ENCODE measurements at regions not wholly inside any gene's neighbourhood (a gene's known extent, or its start where the extent isn't known, plus 50 kb on each side); places are given as distances from the start of the nearest gene placed in this dataset.

DNA sequence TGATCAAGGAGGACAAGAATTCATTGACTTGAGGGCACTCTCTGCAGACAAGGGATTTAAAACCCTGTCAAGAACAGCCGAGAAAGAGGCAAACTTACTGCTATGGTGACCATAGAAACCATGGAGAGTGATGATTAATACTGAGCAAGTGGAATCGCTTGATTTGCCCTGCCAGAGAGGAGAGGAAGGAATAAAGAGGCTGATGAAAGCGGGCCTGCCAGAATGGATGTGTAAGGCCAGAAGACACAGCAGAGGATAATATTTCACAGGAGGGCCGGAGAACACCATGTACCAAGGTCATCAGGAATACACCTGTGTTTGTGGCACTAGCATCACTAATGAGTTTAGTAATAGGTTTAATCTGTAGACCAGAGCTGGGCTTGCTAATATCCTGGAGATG lies 221.8 kb upstream of the DCN start:
- Histone ChIP-seq H3K27me3 (no peaks in the 10 kb centered on the region), H3K9me3 (no peaks in the 10 kb centered on the region), H3K9ac (ENCODE audit: low read depth in 2 of 2, low read length in 2 of 2) (no peak overlapping the region), H3K27ac (no peak overlapping the region), H3K4me3 (no peak overlapping the region), H3K36me3 (no peaks in the 10 kb centered on the region), H3K4me1 (no peaks in the 10 kb centered on the region)
- no peak for DNase-seq
- intact Hi-C loops (cut with DNase I) = no loop called here
- TF ChIP-seq, protein P1, sequence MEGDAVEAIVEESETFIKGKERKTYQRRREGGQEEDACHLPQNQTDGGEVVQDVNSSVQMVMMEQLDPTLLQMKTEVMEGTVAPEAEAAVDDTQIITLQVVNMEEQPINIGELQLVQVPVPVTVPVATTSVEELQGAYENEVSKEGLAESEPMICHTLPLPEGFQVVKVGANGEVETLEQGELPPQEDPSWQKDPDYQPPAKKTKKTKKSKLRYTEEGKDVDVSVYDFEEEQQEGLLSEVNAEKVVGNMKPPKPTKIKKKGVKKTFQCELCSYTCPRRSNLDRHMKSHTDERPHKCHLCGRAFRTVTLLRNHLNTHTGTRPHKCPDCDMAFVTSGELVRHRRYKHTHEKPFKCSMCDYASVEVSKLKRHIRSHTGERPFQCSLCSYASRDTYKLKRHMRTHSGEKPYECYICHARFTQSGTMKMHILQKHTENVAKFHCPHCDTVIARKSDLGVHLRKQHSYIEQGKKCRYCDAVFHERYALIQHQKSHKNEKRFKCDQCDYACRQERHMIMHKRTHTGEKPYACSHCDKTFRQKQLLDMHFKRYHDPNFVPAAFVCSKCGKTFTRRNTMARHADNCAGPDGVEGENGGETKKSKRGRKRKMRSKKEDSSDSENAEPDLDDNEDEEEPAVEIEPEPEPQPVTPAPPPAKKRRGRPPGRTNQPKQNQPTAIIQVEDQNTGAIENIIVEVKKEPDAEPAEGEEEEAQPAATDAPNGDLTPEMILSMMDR (IDR thresholded peaks at IDR 0.05) = no peak

DNA sequence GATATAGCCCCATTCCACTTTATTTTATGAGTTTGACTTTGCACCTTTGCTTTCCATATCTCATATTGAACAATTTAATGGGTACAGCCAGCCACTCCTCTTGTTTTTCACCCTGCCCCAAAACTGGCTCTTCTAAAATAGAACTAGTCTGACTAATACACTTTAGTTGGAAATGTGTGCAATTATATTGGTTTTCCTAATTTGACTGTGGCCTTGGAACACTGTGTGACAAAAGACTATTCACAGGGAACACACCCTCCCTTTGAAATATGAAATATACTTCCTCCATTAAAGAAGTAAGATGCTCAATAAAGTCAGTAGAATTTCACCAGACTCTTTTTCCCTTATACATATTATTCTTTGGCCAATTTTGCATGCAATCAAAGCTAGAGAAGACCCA lies 218.6 kb upstream of the DCN start:
- Histone ChIP-seq H3K27me3 (no peaks in the 10 kb centered on the region), H3K9me3 (no peaks in the 10 kb centered on the region), H3K4me1 (no peaks in the 10 kb centered on the region), H3K4me3 (no peak overlapping the region), H3K27ac (no peak overlapping the region), H3K36me3 (no peaks in the 10 kb centered on the region), H3K9ac (ENCODE audit: low read depth in 2 of 2, low read length in 2 of 2) (no peak overlapping the region)
- intact Hi-C loops (cut with DNase I) = no loop called here
- peak; percentile 29 for DNase-seq
- TF ChIP-seq, protein P1 (IDR thresholded peaks at IDR 0.05) = no peak

DNA sequence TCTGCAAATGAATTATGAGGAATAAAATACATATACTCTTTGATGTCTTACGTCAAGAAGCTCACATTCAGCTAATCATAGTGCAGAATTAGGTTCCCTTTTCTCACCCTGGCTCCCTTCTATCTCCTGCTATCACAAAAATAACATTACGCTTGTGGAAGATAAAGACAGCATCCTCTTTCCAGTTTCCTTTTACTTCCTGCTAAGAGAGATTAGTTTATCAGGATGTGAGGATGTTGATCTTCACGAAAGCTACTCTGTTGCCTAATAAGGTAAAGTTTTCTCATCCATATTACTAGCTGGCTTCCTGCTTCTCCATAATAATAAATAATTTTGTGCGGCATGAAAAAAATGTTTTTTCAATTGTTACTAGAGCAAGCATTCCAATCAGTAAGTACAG lies 217.7 kb upstream of the DCN start:
- TF ChIP-seq, protein P1 (IDR thresholded peaks at IDR 0.05) = no peak
- DNase-seq = no peak
- no peaks in the 10 kb centered on the region for H3K27me3 ChIP-seq
- no peaks in the 10 kb centered on the region for H3K36me3 ChIP-seq
- no peaks in the 10 kb centered on the region for H3K4me1 ChIP-seq
- H3K27ac ChIP-seq = no peak overlapping the region
- intact Hi-C loops (cut with DNase I) = no loop called here
- no peak overlapping the region for H3K4me3 ChIP-seq
- H3K9ac ChIP-seq (ENCODE audit: low read depth in 2 of 2, low read length in 2 of 2) = no peak overlapping the region
- no peaks in the 10 kb centered on the region for H3K9me3 ChIP-seq

DNA sequence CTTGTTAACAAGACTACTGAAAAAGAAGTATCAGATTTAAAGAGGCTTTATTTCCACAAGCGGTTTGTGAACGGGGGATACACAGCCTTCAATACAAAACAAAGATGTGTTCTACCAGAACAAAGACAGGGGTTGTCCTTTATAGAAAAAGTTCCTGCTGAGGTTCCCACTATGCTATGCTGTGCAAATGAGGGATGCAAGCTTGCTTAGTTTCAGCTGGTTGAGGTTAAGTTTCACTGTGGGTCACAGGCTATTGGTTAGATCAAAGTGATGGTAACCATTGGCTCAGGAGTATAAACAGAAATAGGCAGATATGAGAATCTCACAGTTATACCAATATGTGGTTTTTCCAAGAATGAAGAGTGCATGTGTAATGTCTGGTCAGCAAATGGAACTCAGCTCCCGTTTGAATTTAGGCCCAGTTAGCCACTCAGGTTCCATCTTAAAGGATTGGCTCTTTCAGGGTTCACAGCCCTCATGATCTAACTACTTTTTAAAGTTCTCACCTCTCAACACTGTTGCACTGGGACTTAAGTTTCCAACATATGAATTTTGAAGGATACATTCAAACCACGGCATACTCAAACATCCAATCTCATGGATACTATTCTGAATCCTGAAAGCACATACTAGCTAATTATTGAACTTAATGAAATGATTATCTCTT lies 215.4 kb upstream of the DCN start:
- Histone ChIP-seq H3K9me3 (no peaks in the 10 kb centered on the region), H3K4me1 (no peaks in the 10 kb centered on the region), H3K4me3 (no peak overlapping the region), H3K27me3 (no peaks in the 10 kb centered on the region), H3K9ac (ENCODE audit: low read depth in 2 of 2, low read length in 2 of 2) (no peak overlapping the region), H3K27ac (no peak overlapping the region), H3K36me3 (no peaks in the 10 kb centered on the region)
- TF ChIP-seq, protein P1 (IDR thresholded peaks at IDR 0.05) = no peak
- no peak for DNase-seq
- intact Hi-C loops (cut with DNase I) = no loop called here

DNA sequence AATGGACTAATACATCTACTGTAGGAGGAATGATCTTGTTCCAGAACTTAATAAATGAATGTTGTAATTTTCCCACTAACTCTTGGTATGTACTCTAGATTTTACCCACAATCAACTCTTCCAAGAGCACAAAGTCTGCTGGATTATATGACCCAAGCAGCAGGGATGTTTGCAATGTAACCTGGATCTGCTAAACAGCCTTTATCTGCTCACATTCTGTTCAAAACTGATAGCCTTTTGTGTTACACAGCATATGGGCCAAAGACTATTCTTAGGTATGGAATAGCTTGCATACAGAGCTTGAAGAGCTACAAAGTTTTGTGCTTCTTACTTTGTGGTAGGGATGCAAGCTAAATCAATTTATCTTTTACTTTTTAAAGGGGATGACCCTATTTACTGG lies 213.7 kb upstream of the DCN start:
- no peak overlapping the region for H3K9ac ChIP-seq (ENCODE audit: low read depth in 2 of 2, low read length in 2 of 2)
- no peaks in the 10 kb centered on the region for H3K36me3 ChIP-seq
- DNase-seq = no peak
- H3K27me3 ChIP-seq = no peaks in the 10 kb centered on the region
- intact Hi-C loops (cut with DNase I) = no loop called here
- TF ChIP-seq, protein P1 (IDR thresholded peaks at IDR 0.05) = no peak
- no peaks in the 10 kb centered on the region for H3K9me3 ChIP-seq
- H3K4me3 ChIP-seq = no peak overlapping the region
- H3K4me1 ChIP-seq = no peaks in the 10 kb centered on the region
- no peak overlapping the region for H3K27ac ChIP-seq

Data from colonic mucosa (tissue), 4 donors.